ENCODE measurements at regions not wholly inside any gene's neighbourhood (a gene's known extent, or its start where the extent isn't known, plus 50 kb on each side); places are given as distances from the start of the nearest gene placed in this dataset.

GRCh38 chr16:79970087-79970486, 369.6 kb upstream of the MAF start:
- CTCF ChIA-PET = no interaction called here
- POLR2A ChIA-PET = no interaction called here
- TF ChIP-seq PKNOX1 (IDR thresholded peaks at IDR 0.05) = no peak
- no peak for DNase-seq (ENCODE audit: extremely low spot score)

GRCh38 chr16:79969458-79969857, 368.9 kb upstream of the MAF start:
- POLR2A ChIA-PET = no interaction called here

GRCh38 chr16:79966226-79966625, 365.7 kb upstream of the MAF start:
- DNase-seq (ENCODE audit: extremely low spot score) = no peak
- ChIA-PET CTCF (no interaction called here), POLR2A (no interaction called here)
- TF ChIP-seq PKNOX1 (IDR thresholded peaks at IDR 0.05) (no peak), FOXK2 (IDR thresholded peaks at IDR 0.05) (no peak), CTBP1 (IDR thresholded peaks at IDR 0.05; ENCODE audit: borderline replicate concordance) (no peak), ARNT (IDR thresholded peaks at IDR 0.05) (no peak), ZNF384 (IDR thresholded peaks at IDR 0.05) (no peak), ELF4 (IDR thresholded peaks at IDR 0.05) (no peak)

More at GRCh38 chr16:79969458-79969857, 368.9 kb upstream of the MAF start:
- CTCF ChIA-PET = no interaction called here
- DNase-seq (ENCODE audit: extremely low spot score) = no peak
- TF ChIP-seq SUZ12 (IDR thresholded peaks at IDR 0.05) (no peak), LEF1 (IDR thresholded peaks at IDR 0.05; ENCODE audit: borderline replicate concordance) (no peak), HDGF (IDR thresholded peaks at IDR 0.05; ENCODE audit: borderline replicate concordance) (no peak), ELF4 (IDR thresholded peaks at IDR 0.05) (no peak), L3MBTL2 (conservative IDR thresholded peaks at IDR 0.05) (no peak)

GRCh38 chr16:79965718-79966117, 365.2 kb upstream of the MAF start:
- ChIA-PET POLR2A (no interaction called here), CTCF (no interaction called here)
- no peak for TF ChIP-seq BHLHE40 (IDR thresholded peaks at IDR 0.05; ENCODE audit: borderline replicate concordance)
- no peak for TF ChIP-seq TARDBP (IDR thresholded peaks at IDR 0.05)
- no peak for TF ChIP-seq HDGF (IDR thresholded peaks at IDR 0.05; ENCODE audit: borderline replicate concordance)
- TF ChIP-seq ZNF384 (IDR thresholded peaks at IDR 0.05) = no peak
- TF ChIP-seq SUZ12 (IDR thresholded peaks at IDR 0.05) = no peak
- no peak for TF ChIP-seq FOXA1 (IDR thresholded peaks at IDR 0.05)
- TF ChIP-seq NFRKB (IDR thresholded peaks at IDR 0.05) = no peak
- no peak for TF ChIP-seq ELF4 (IDR thresholded peaks at IDR 0.05)
- TF ChIP-seq L3MBTL2 (conservative IDR thresholded peaks at IDR 0.05) = no peak
- TF ChIP-seq LEF1 (IDR thresholded peaks at IDR 0.05; ENCODE audit: borderline replicate concordance) = no peak
- no peak for TF ChIP-seq ARNT (IDR thresholded peaks at IDR 0.05)
- TF ChIP-seq PKNOX1 (IDR thresholded peaks at IDR 0.05) = no peak
- no peak for TF ChIP-seq FOXM1 (IDR thresholded peaks at IDR 0.05; ENCODE audit: borderline replicate concordance)
- TF ChIP-seq CTBP1 (IDR thresholded peaks at IDR 0.05; ENCODE audit: borderline replicate concordance) = no peak
- DNase-seq (ENCODE audit: extremely low spot score) = no peak

- DNase-seq (ENCODE audit: extremely low spot score) = no peak
- TF ChIP-seq NFRKB (IDR thresholded peaks at IDR 0.05) (no peak), PKNOX1 (IDR thresholded peaks at IDR 0.05) (no peak), SP1 (IDR thresholded peaks at IDR 0.05) (no peak), BHLHE40 (IDR thresholded peaks at IDR 0.05; ENCODE audit: borderline replicate concordance) (no peak), HDGF (IDR thresholded peaks at IDR 0.05; ENCODE audit: borderline replicate concordance) (no peak), L3MBTL2 (conservative IDR thresholded peaks at IDR 0.05) (no peak), ARNT (IDR thresholded peaks at IDR 0.05) (no peak), ZNF384 (IDR thresholded peaks at IDR 0.05) (no peak), ELF4 (IDR thresholded peaks at IDR 0.05) (no peak), CTBP1 (IDR thresholded peaks at IDR 0.05; ENCODE audit: borderline replicate concordance) (no peak), SUZ12 (IDR thresholded peaks at IDR 0.05) (no peak), LEF1 (IDR thresholded peaks at IDR 0.05; ENCODE audit: borderline replicate concordance) (no peak), FOXK2 (IDR thresholded peaks at IDR 0.05) (no peak)
- POLR2A ChIA-PET = no interaction called here
- CTCF ChIA-PET = no interaction called here
Observed at GRCh38 chr16:79964104-79964503, 363.6 kb upstream of the MAF start.

GRCh38 chr16:79962962-79963361, 362.4 kb upstream of the MAF start:
- no peak for TF ChIP-seq TARDBP (IDR thresholded peaks at IDR 0.05)
- TF ChIP-seq SUZ12 (IDR thresholded peaks at IDR 0.05) = no peak
- TF ChIP-seq ARNT (IDR thresholded peaks at IDR 0.05) = no peak
- TF ChIP-seq FOXA1 (IDR thresholded peaks at IDR 0.05) = no peak
- no peak for TF ChIP-seq ZNF384 (IDR thresholded peaks at IDR 0.05)
- no peak for TF ChIP-seq NFRKB (IDR thresholded peaks at IDR 0.05)
- TF ChIP-seq PKNOX1 (IDR thresholded peaks at IDR 0.05) = no peak
- TF ChIP-seq L3MBTL2 (conservative IDR thresholded peaks at IDR 0.05) = no peak
- no peak for TF ChIP-seq FOXK2 (IDR thresholded peaks at IDR 0.05)
- no peak for TF ChIP-seq ELF4 (IDR thresholded peaks at IDR 0.05)
- TF ChIP-seq HDGF (IDR thresholded peaks at IDR 0.05; ENCODE audit: borderline replicate concordance) = no peak
- no peak for TF ChIP-seq CTBP1 (IDR thresholded peaks at IDR 0.05; ENCODE audit: borderline replicate concordance)
- no peak for TF ChIP-seq BHLHE40 (IDR thresholded peaks at IDR 0.05; ENCODE audit: borderline replicate concordance)
- TF ChIP-seq LEF1 (IDR thresholded peaks at IDR 0.05; ENCODE audit: borderline replicate concordance) = no peak
- TF ChIP-seq SP1 (IDR thresholded peaks at IDR 0.05) = no peak
- no peak for TF ChIP-seq FOXM1 (IDR thresholded peaks at IDR 0.05; ENCODE audit: borderline replicate concordance)
- ChIA-PET POLR2A (no interaction called here), CTCF (no interaction called here)
- DNase-seq (ENCODE audit: extremely low spot score) = no peak
